IPS-18a (cell line): ENCODE measurements at regions not wholly inside any gene's neighbourhood (a gene's known extent, or its start where the extent isn't known, plus 50 kb on each side); places are given as distances from the start of the nearest gene placed in this dataset.
"Not testable (repeated sequence)": the region's sequence is repeated elsewhere in the genome, so short reads cannot be mapped to it uniquely, and the experiment has no call there.

ENCODE experiments used
- H3K27ac ChIP-seq: one replicate; pipeline ENCODE4 v1.5.1; 2013; ENCODE audit warnings: low read length
- H3K27me3 ChIP-seq: one replicate; pipeline ENCODE4 v1.6.1; 2013; ENCODE audit warnings: mild to moderate bottlenecking, low read length; ENCODE audit not compliant: control insufficient read depth, insufficient read depth
- H3K36me3 ChIP-seq: one replicate; pipeline ENCODE4 v1.6.1; 2013; ENCODE audit warnings: low read depth, low read length; ENCODE audit not compliant: control insufficient read depth
- H3K4me1 ChIP-seq: one replicate; pipeline ENCODE4 v1.6.1; 2013; ENCODE audit warnings: low read depth, low read length; ENCODE audit not compliant: control insufficient read depth
- H3K4me3 ChIP-seq: one replicate; pipeline ENCODE4 v1.5.1; 2013; ENCODE audit warnings: low read length
- H3K9ac ChIP-seq: one replicate; pipeline ENCODE4 v1.6.1; 2013; ENCODE audit warnings: mild to moderate bottlenecking, low read length, moderate library complexity
- H3K9me3 ChIP-seq: one replicate; pipeline ENCODE4 v1.6.1; 2013; ENCODE audit warnings: low read depth, low read length; ENCODE audit not compliant: control insufficient read depth

- no peaks in the 10 kb centered on the region for H3K36me3 ChIP-seq
- H3K9ac ChIP-seq = no peak overlapping the region
- H3K4me1 ChIP-seq = no peaks in the 10 kb centered on the region
- H3K27ac ChIP-seq = no peak overlapping the region
- H3K4me3 ChIP-seq = no peak overlapping the region
- no peaks in the 10 kb centered on the region for H3K9me3 ChIP-seq
- no peaks in the 10 kb centered on the region for H3K27me3 ChIP-seq
Measured at GRCh38 chr10:23493711-23494110, 54.8 kb downstream of the OTUD1 start.

GRCh38 chr10:23496727-23497126, 57.9 kb downstream of the OTUD1 start:
- Histone ChIP-seq H3K9me3 (no peaks in the 10 kb centered on the region), H3K4me3 (no peak overlapping the region), H3K27me3 (no peaks in the 10 kb centered on the region), H3K27ac (no peak overlapping the region), H3K36me3 (no peaks in the 10 kb centered on the region), H3K9ac (no peak overlapping the region), H3K4me1 (no peaks in the 10 kb centered on the region)

GRCh38 chr10:23499372-23500132, 60.7 kb downstream of the OTUD1 start:
- Histone ChIP-seq H3K4me3 (no peak overlapping the region), H3K36me3 (no peaks in the 10 kb centered on the region), H3K9me3 (no peaks in the 10 kb centered on the region), H3K4me1 (no peaks in the 10 kb centered on the region), H3K9ac (no peak overlapping the region), H3K27ac (no peak overlapping the region), H3K27me3 (no peaks in the 10 kb centered on the region)

GRCh38 chr10:23505797-23506465, 67.1 kb downstream of the OTUD1 start:
- no peaks in the 10 kb centered on the region for H3K27me3 ChIP-seq
- H3K4me3 ChIP-seq = no peak overlapping the region
- H3K27ac ChIP-seq = no peak overlapping the region
- H3K4me1 ChIP-seq = no peaks in the 10 kb centered on the region
- no peak overlapping the region for H3K9ac ChIP-seq
- H3K9me3 ChIP-seq = no peaks in the 10 kb centered on the region
- H3K36me3 ChIP-seq = no peaks in the 10 kb centered on the region

- Histone ChIP-seq H3K36me3 (no peaks in the 10 kb centered on the region), H3K4me3 (no peak overlapping the region), H3K27me3 (no peaks in the 10 kb centered on the region), H3K4me1 (no peaks in the 10 kb centered on the region), H3K9me3 (no peaks in the 10 kb centered on the region), H3K9ac (no peak overlapping the region), H3K27ac (no peak overlapping the region)
Measured at GRCh38 chr10:23512355-23513058, 73.6 kb downstream of the OTUD1 start.

- not testable (repeated sequence) for H3K4me1 ChIP-seq, H3K27me3 ChIP-seq, H3K9ac ChIP-seq, H3K27ac ChIP-seq, H3K4me3 ChIP-seq, H3K9me3 ChIP-seq, H3K36me3 ChIP-seq
Measured at GRCh38 chr10:23513621-23514020, 74.7 kb downstream of the OTUD1 start.

GRCh38 chr10:23514321-23514720, 75.4 kb downstream of the OTUD1 start:
- Histone ChIP-seq H3K4me3 (no peak overlapping the region), H3K36me3 (no peaks in the 10 kb centered on the region), H3K4me1 (no peaks in the 10 kb centered on the region), H3K9ac (no peak overlapping the region), H3K9me3 (no peaks in the 10 kb centered on the region), H3K27me3 (no peaks in the 10 kb centered on the region), H3K27ac (no peak overlapping the region)

- Histone ChIP-seq H3K9ac (no peak overlapping the region), H3K27me3 (no peaks in the 10 kb centered on the region), H3K36me3 (no peaks in the 10 kb centered on the region), H3K27ac (no peak overlapping the region), H3K9me3 (no peaks in the 10 kb centered on the region), H3K4me1 (no peaks in the 10 kb centered on the region), H3K4me3 (no peak overlapping the region)
Measured at GRCh38 chr10:23516530-23516929, 77.7 kb downstream of the OTUD1 start.

GRCh38 chr10:23517155-23517554, 78.3 kb downstream of the OTUD1 start:
- no peak overlapping the region for H3K4me3 ChIP-seq
- no peaks in the 10 kb centered on the region for H3K36me3 ChIP-seq
- no peak overlapping the region for H3K9ac ChIP-seq
- H3K9me3 ChIP-seq = no peaks in the 10 kb centered on the region
- H3K4me1 ChIP-seq = no peaks in the 10 kb centered on the region
- no peak overlapping the region for H3K27ac ChIP-seq
- no peaks in the 10 kb centered on the region for H3K27me3 ChIP-seq

- Histone ChIP-seq H3K27ac (no peak overlapping the region), H3K27me3 (no peaks in the 10 kb centered on the region), H3K9me3 (no peaks in the 10 kb centered on the region), H3K4me3 (no peak overlapping the region), H3K4me1 (no peaks in the 10 kb centered on the region), H3K36me3 (no peaks in the 10 kb centered on the region), H3K9ac (no peak overlapping the region)
Measured at GRCh38 chr10:23521735-23522134, 82.9 kb downstream of the OTUD1 start.

- H3K36me3 ChIP-seq = no peaks in the 10 kb centered on the region
- no peaks in the 10 kb centered on the region for H3K27me3 ChIP-seq
- H3K9me3 ChIP-seq = no peaks in the 10 kb centered on the region
- no peak overlapping the region for H3K4me3 ChIP-seq
- no peaks in the 10 kb centered on the region for H3K4me1 ChIP-seq
- H3K27ac ChIP-seq = no peak overlapping the region
- no peak overlapping the region for H3K9ac ChIP-seq
Measured at GRCh38 chr10:23522345-23522744, 83.5 kb downstream of the OTUD1 start.
